Smooth muscle cell of the brain vasculature (primary cell): ENCODE measurements at regions not wholly inside any gene's neighbourhood (a gene's known extent, or its start where the extent isn't known, plus 50 kb on each side); places are given as distances from the start of the nearest gene placed in this dataset.

Source experiments
- DNase-seq: peaks from one replicate; pipeline ENCODE4 v3.0.0-alpha.2; 2012; ENCODE audit warnings: low read depth, low spot score

DNA sequence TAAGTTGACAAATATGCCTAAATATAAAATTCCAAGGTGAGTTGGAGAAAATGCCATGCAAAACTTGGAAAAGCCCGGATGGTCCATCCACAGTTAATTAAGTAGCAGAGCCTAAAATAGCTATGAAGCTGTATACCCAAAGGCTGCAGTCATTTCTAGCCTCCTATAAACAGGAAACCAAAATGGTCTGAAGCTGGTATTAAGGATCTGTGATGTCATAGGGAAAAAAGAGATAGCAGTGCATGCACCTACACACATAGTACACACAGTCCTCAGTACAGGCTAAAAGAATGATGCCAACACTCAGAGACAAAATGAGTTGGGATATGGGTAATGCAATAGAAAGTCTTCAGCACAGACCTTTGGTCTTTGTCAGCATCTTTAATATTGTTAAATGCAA is 736.9 kb downstream of the EFNB2 start:
- no peak for DNase-seq

DNA sequence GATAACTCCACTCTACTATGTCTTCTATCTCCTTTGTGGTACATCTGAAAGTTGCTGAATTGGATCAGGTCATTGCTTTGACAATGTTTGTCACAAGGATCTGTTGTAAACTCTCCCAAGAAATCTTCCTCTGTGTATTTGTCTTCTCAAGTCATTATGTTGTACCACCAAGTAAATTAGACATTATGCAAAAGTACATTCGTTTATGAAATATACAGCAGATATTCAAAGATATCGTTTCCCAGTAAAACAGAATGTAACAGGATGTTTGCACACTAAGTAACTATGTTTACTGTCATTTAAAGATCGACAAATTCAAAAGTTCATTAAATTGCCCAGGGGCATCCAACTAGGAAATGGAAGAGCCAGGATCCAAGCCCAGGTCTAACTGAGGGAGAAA is 739.4 kb downstream of the EFNB2 start:
- DNase-seq = no peak

GRCh38 chr13:105790923-105791322 is 744.5 kb downstream of the EFNB2 start:
- DNase-seq = no peak

- DNase-seq = no peak
Observed at GRCh38 chr13:105788530-105788929, 746.9 kb downstream of the EFNB2 start.

GRCh38 chr13:105787632-105788031 is 747.8 kb downstream of the EFNB2 start:
- no peak for DNase-seq

- no peak for DNase-seq
Observed at GRCh38 chr13:105785436-105785835, 750.0 kb downstream of the EFNB2 start.

DNA sequence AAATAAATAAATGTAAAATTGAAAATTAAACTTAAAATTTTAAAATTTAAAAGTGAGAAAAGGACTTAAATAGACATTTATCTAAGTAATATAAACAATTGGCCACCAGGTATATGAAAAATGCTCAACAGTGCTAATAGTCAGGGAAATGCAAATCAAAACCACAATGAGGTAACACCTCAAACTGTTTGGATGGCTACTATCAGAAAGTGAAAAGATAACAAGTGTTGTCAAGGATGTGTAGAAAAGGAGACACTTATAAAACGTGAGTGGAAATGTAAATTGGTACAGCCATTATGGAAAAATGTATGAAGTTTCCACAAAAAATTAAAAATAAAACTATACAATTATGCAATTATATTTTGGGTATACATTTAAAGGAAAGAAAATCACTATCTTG is 752.2 kb downstream of the EFNB2 start:
- DNase-seq = no peak

- no peak for DNase-seq
Observed at GRCh38 chr13:105778196-105778595, 757.3 kb downstream of the EFNB2 start.

DNA sequence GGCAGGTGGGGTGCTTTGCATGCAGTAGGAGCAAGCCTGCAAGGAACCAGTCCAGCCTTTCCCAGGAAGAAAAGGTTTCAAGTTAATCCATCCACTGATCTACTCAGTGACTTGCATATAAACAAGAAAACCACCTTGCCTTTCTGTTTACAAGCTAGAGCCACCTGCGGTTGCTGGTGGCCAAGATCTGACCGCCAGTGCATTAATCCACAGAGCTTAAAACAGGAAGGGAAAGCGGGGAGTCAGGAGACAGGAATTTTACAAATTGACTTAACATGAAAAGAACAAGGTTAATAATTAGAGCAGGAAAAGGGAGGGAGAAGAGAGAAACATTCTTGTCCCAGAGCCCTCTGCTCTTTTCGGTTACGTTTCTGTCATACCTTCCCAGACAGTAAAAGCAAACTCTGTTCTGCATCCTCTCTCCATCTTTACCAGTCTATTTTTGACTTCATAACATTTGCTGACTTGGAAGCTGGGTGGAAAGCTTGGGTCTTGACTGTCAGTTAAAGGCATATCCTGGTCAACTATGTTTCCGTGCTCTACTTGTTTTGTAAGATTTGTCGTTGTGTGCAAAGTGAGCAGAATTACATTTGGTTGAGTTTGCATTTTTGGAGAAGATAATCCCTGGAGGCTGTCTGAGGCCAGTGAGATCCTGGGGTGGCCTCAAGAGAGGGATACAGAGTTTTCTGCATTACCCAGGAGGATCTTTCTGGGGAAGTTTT is 760.6 kb downstream of the EFNB2 start:
- DNase-seq = no peak

- no peak for DNase-seq
Observed at GRCh38 chr13:105773863-105774538, 761.5 kb downstream of the EFNB2 start.

DNA sequence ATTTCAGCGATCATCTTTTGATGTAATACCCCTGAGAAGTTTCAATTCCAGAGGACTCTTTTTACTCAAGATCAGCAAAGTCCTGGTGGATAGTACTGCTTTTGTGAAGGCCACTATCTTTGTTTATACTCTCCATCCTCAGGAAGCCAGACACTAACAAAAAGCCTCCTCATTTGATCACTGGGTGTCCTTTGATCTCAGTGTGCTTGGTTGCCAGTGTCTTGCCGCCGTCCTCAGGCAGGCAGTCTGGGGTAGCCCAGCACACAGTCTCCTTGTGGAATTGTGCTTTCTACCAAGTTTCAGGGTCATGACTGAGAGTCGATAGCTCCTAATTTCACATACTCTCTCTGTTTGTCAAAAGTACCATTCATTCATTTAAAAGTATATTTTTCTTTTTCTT is 762.2 kb downstream of the EFNB2 start:
- no peak for DNase-seq

DNA sequence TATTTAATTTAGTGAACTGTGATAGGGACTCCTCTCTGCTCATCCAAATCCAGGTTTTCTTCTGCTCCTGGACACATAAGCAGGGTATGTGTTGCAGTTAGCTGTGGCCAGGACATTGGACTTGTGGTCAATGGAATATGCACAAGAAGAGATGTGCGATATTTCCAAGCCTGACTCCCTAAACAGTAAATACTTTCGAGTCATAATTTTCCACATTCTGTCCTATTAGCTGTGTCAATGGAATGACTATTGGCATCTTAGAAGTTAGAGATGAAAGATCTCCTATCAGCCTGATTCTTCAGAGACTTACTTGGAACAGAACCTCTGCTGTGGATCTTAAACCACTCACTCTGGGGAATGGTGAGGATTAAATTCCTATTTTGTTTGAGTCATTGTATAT is 771.0 kb downstream of the EFNB2 start:
- DNase-seq = no peak

DNA sequence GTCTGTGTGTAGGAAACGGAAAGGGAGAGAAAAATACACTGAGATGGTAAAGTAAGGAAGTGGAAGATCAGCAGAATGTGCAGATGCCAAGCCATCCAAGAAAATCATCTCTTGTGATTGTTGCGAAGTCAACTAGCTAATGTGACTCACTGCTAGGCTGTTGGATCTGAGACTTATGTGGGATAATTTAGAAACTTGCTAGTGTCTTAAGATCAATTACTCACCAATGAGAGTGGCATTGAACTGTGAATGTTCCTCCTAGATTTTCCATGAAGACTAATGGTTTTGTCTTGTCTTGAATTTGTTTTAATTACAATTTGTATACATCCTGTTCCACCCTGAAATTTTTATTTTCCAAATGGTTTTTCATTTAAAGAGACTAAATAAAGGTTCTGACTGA is 771.6 kb downstream of the EFNB2 start:
- no peak for DNase-seq

- no peak for DNase-seq
Observed at GRCh38 chr13:105762096-105762495, 773.4 kb downstream of the EFNB2 start.

DNA sequence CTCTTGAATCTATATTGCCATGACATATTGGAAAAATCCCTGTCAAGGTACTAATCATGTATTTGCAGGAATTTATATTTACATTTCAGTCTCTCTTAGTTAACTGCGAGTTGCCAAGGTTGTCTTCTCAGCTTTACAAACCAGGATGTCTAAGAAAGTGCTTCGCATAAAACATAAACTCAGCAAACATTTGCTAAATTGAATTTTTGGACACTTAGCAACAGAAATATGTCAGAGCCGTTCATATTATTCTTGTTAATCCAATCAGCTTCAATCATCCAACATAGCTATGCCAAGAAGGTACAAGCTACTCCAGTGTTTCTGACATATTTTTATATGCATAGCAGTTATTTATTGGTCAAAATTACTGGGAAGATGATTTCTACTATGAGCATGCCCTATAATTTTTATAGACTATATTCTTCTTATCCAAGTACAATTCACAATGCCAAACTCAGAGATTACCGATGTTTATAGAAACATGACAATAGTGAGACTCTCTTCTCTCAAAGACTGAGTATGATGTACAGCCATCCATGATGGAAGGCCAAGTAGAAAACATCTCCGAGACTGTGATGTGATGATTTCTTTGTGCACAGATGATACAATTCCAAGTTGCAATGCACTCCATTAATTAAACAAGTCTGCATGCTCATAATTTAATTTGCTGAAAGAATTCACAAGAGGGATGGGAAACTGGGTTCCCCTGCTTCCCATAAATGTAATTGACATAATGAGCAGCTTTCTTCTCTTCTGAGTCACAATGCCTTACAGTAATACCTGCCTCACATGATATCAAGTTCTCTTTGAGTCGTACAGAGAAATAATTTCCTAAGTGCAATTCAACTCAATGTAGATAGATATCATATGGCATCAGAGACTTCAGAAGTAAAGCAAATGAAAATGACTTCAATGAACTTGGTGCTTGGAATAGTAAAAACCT is 776.3 kb downstream of the EFNB2 start:
- no peak for DNase-seq

GRCh38 chr13:105740739-105741138 is 794.7 kb downstream of the EFNB2 start:
- DNase-seq = no peak

DNA sequence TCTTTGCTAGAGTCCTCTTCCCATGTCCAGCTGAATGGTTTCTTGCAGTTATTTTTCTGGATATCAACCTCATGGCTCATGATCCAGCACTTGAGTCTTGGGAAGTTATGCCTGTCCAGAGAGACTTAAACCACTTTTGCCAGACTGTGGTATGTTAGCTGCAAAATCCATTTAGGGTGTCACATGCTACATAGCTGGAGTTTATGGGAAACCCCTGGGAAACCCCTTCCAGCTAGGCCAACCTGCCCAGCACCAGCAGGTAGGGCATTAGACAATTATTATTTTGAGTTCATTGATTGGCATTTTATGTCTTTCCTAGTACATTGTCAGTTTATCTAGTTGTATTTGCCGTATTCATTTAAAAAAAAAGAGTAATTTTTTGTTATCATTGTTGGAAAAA is 797.8 kb downstream of the EFNB2 start:
- no peak for DNase-seq

- no peak for DNase-seq
Observed at GRCh38 chr13:105735281-105735680, 800.2 kb downstream of the EFNB2 start.

- no peak for DNase-seq
Observed at GRCh38 chr13:105732806-105733529, 802.5 kb downstream of the EFNB2 start.

DNA sequence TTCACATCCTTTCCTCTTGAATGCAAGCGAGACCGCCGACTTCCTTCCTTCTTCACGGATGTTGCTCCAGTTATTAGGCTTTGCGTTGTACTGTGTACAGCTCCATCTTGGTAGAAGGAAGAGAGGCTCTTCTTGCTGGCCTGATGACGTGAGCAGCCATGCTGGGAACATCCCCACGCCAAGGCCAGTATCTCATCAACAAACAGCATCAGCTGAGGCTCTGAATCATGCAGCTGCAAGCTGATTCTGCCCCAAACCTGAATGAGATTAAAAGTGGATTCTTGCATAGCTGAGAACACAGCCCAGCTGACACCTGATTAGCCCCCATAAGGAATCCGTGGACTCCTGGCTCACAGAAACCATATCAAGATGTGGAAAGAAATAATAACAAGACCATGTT is 809.6 kb downstream of the EFNB2 start:
- DNase-seq = no peak

DNA sequence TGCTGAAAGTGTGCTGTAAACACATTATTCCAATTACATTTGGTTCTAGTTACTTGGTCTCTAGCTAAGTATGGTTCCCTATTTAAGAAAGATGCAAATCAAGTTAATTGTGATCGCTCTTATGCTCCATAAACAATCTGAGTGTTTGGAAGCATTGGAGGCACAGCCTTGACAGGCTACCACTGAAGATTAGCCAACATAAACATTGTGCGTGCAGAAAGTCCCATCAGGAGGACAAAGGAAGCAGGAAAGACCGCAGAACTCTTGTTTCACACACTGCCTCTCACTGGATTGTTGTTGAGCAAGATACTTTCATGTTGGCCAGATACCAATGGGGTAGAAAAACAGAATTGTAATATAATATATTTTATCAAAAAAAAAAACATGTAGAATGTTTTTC is 814.4 kb downstream of the EFNB2 start:
- peak; percentile 36 for DNase-seq

DNA sequence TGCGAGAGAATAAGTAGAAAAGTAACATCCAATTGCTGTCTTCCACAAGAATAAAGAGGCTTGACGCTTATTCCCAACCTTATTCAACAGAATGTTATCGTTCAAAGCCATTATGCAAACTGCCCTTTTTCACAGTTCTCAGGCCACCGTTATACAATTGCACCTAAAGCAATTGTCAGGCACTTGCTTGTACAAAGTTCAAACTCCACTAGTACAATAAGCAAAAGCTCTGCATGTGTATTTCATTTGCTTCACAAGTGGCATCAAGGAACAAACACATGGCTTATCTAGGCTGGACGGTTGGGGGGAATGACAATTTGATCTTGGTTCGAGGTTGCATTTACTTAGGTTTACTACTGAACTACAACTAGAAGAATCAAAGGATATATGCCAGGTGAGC is 815.6 kb downstream of the EFNB2 start:
- no peak for DNase-seq
